H1 (cell line): ENCODE measurements at regions not wholly inside any gene's neighbourhood (a gene's known extent, or its start where the extent isn't known, plus 50 kb on each side); places are given as distances from the start of the nearest gene placed in this dataset.

Experiments used
- CTCF ChIA-PET: fragments of 300-600 bp; sonication (Branson Sonifier 250); formaldehyde crosslinking; loops from one replicate; lab custom pipeline; 2021; ENCODE audit not compliant: partially characterized antibody; lab: Charles Lee
- POLR2A ChIA-PET: fragments of 300-600 bp; sonication (Branson Sonifier 250); formaldehyde crosslinking; loops from one replicate; lab custom pipeline; 2021; ENCODE audit warnings: inconsistent platforms; ENCODE audit not compliant: partially characterized antibody; lab: Charles Lee
- DNase-seq, 2 experiments: peaks; one replicate each; pipeline versions ENCODE4 v3.0.0 to v3.0.0-alpha.2; 2010 to 2022; ENCODE audit warnings: low spot score in 2 of 2, low read depth in 1 of 2, mixed read lengths in 1 of 2
- FAIRE-seq: peaks from 2 replicates; lab custom pipeline; 2011; peaks lifted over from hg19 to GRCh38; lab: Jason Lieb, UNC
- H2AFZ ChIP-seq: 2 replicates; pipeline ENCODE4 v1.8.1; 2012; ENCODE audit warnings: low read length, inconsistent platforms
- H2AK5ac ChIP-seq: 2 replicates; pipeline ENCODE4 v1.6.1; 2013; ENCODE audit warnings: low read depth, low read length
- H2BK120ac ChIP-seq: replicated peaks from 2 replicates; pipeline ENCODE3; 2013; ENCODE audit warnings: low read depth, low read length, inconsistent platforms
- H2BK12ac ChIP-seq: 2 replicates; pipeline ENCODE4 v1.6.1; 2013; ENCODE audit warnings: low read depth, low read length
- H2BK15ac ChIP-seq: 2 replicates; pipeline ENCODE4 v1.6.1; 2013; ENCODE audit warnings: low read length
- H2BK20ac ChIP-seq: 2 replicates; pipeline ENCODE4 v1.6.1; 2013; ENCODE audit warnings: low read length
- H2BK5ac ChIP-seq: 2 replicates; pipeline ENCODE4 v1.6.1; 2013; ENCODE audit warnings: low read depth, low read length
- H3K14ac ChIP-seq: 2 replicates; pipeline ENCODE4 v1.6.1; 2013; ENCODE audit warnings: inconsistent platforms; ENCODE audit not compliant: insufficient read length
- H3K18ac ChIP-seq: 2 replicates; pipeline ENCODE4 v1.6.1; 2013; ENCODE audit warnings: low read length; ENCODE audit errors: extremely low read depth
- H3K23ac ChIP-seq: 2 replicates; pipeline ENCODE4 v1.6.1; 2013; ENCODE audit warnings: inconsistent platforms; ENCODE audit not compliant: insufficient read length
- H3K23me2 ChIP-seq: 2 replicates; pipeline ENCODE4 v1.6.1; 2013; ENCODE audit warnings: low read depth, low read length
- H3K27ac ChIP-seq: 2 replicates; pipeline ENCODE4 v1.6.1; 2011; ENCODE audit warnings: low read depth, low read length, inconsistent platforms
- H3K27me3 ChIP-seq, 4 experiments: replicated peaks in 1 of 4; 1 replicate in 1 of 4; 2 replicates in 3 of 4; pipeline versions ENCODE4 v1.6.1 to v1.8.1; 2011 to 2013; ENCODE audit warnings: low read length in 3 of 4, mild to moderate bottlenecking in 3 of 4, inconsistent platforms in 2 of 4, mixed read lengths in 2 of 4, moderate library complexity in 1 of 4; ENCODE audit not compliant: control insufficient read depth in 3 of 4, insufficient read depth in 3 of 4; ENCODE audit errors: extremely low read depth in 1 of 4
- H3K36me3 ChIP-seq, 4 experiments: 2 replicates each; pipeline versions ENCODE4 v1.6.1 to v1.8.1; 2011 to 2013; ENCODE audit warnings: mild to moderate bottlenecking in 4 of 4, low read length in 3 of 4, moderate library complexity in 2 of 4, control low read depth in 1 of 4, inconsistent platforms in 1 of 4; ENCODE audit not compliant: insufficient read depth in 4 of 4, control insufficient read depth in 2 of 4
- H3K4ac ChIP-seq: replicated peaks from 2 replicates; pipeline ENCODE3; 2013; ENCODE audit warnings: low read length, low read depth, mixed read lengths, inconsistent platforms; ENCODE audit not compliant: insufficient read length
- H3K4me1 ChIP-seq, 4 experiments: replicated peaks in 1 of 4; 1 replicate in 1 of 4; 2 replicates in 3 of 4; pipeline versions ENCODE4 v1.6.1 to v1.8.1; 2011 to 2013; ENCODE audit warnings: low read length in 3 of 4, inconsistent platforms in 2 of 4, mixed read lengths in 1 of 4; ENCODE audit not compliant: insufficient read depth in 4 of 4, control insufficient read depth in 3 of 4
- H3K4me2 ChIP-seq, 2 experiments: 2 replicates each; pipeline versions ENCODE4 v1.6.1 to v1.8.1; 2011 to 2013; ENCODE audit warnings: low read depth in 2 of 2, low read length in 2 of 2, control low read depth in 1 of 2, inconsistent platforms in 1 of 2, mild to moderate bottlenecking in 1 of 2; ENCODE audit not compliant: insufficient read depth in 1 of 2
- H3K4me3 ChIP-seq, 4 experiments: fragments of 200-600, 300-600 bp in 1 of 4; sonication (generic), shearing (Covaris generic), sonication (Bioruptor Twin) in 1 of 4; 2 replicates each; pipeline versions ENCODE4 v1.5.1 to v1.8.1; 2011 to 2016; ENCODE audit warnings: low read length in 4 of 4, low read depth in 3 of 4, control low read depth in 2 of 4, inconsistent platforms in 2 of 4, mild to moderate bottlenecking in 2 of 4, mixed read lengths in 1 of 4, moderate library complexity in 1 of 4; ENCODE audit not compliant: insufficient read depth in 2 of 4; ENCODE audit errors: extremely low read depth in 1 of 4
- H3K56ac ChIP-seq: replicated peaks from 2 replicates; pipeline ENCODE3; 2013; ENCODE audit warnings: low read depth, mild to moderate bottlenecking, mixed read lengths, low read length, inconsistent platforms; ENCODE audit not compliant: insufficient read length
- H3K79me1 ChIP-seq: 2 replicates; pipeline ENCODE4 v1.6.1; 2013; ENCODE audit warnings: low read depth, low read length, control low read depth
- H3K79me2 ChIP-seq, 2 experiments: 2 replicates each; pipeline versions ENCODE4 v1.6.1 to v1.8.1; 2012 to 2013; ENCODE audit warnings: low read length in 2 of 2, mild to moderate bottlenecking in 2 of 2, inconsistent platforms in 1 of 2; ENCODE audit not compliant: insufficient read depth in 2 of 2, control insufficient read depth in 1 of 2
- H3K9ac ChIP-seq, 4 experiments: replicated peaks in 1 of 4; 1 replicate in 1 of 4; 2 replicates in 3 of 4; pipeline versions ENCODE4 v1.6.1 to v1.8.1; 2011 to 2013; ENCODE audit warnings: low read depth in 3 of 4, low read length in 3 of 4, control low read depth in 2 of 4, mild to moderate bottlenecking in 2 of 4, moderate library complexity in 2 of 4, inconsistent platforms in 1 of 4; ENCODE audit errors: extremely low read depth in 1 of 4
- H3K9me3 ChIP-seq, 2 experiments: 2 replicates each; pipeline versions ENCODE4 v1.6.1 to v1.8.1; 2012 to 2013; ENCODE audit warnings: mild to moderate bottlenecking in 2 of 2, moderate library complexity in 2 of 2, control low read depth in 1 of 2, inconsistent platforms in 1 of 2, low read depth in 1 of 2, low read length in 1 of 2, mixed read lengths in 1 of 2; ENCODE audit not compliant: insufficient read depth in 2 of 2
- H4K20me1 ChIP-seq, 2 experiments: replicated peaks in 1 of 2; 2 replicates each; pipeline versions ENCODE3 to v1.8.1; 2011 to 2013; ENCODE audit warnings: inconsistent platforms in 2 of 2, low read length in 2 of 2, mild to moderate bottlenecking in 1 of 2; ENCODE audit not compliant: insufficient read depth in 2 of 2, control insufficient read depth in 1 of 2
- H4K5ac ChIP-seq: 2 replicates; pipeline ENCODE4 v1.6.1; 2013; ENCODE audit warnings: low read length, low read depth, mixed read lengths, inconsistent platforms; ENCODE audit not compliant: insufficient read length
- H4K8ac ChIP-seq: 2 replicates; pipeline ENCODE4 v1.8.0; 2013; ENCODE audit warnings: mild to moderate bottlenecking, moderate library complexity, low read length, inconsistent platforms; ENCODE audit not compliant: insufficient read depth; ENCODE audit errors: extremely low read depth
- H4K91ac ChIP-seq: replicated peaks from 2 replicates; pipeline ENCODE3; 2013; ENCODE audit warnings: low read length, mixed read lengths, inconsistent platforms; ENCODE audit not compliant: insufficient read length
- BCL11A ChIP-seq, 2 experiments: IDR thresholded peaks; one replicate each; pipeline ENCODE4 v1.6.1; 2011; ENCODE audit warnings: low read depth in 2 of 2, low read length in 2 of 2, mild to moderate bottlenecking in 2 of 2
- CEBPB ChIP-seq: IDR thresholded peaks from 2 replicates; pipeline ENCODE4 v1.6.1; 2012; ENCODE audit warnings: low read depth, low read length
- CHD2 ChIP-seq: IDR thresholded peaks from 2 replicates; pipeline ENCODE4 v1.6.1; 2012; ENCODE audit warnings: low read length, improper control_type of control experiment
- KDM1A ChIP-seq: fragments of 200-600, 300-600 bp; sonication (generic); IDR thresholded peaks from 2 replicates; pipeline ENCODE4 v1.7.1; 2016; ENCODE audit warnings: mild to moderate bottlenecking, low read length, borderline replicate concordance
- POLR2AphosphoS5 ChIP-seq: IDR thresholded peaks from 2 replicates; pipeline ENCODE4 v1.6.1; 2011; ENCODE audit warnings: low read depth, low read length
- POU5F1 ChIP-seq: IDR thresholded peaks from 2 replicates; pipeline ENCODE4 v1.6.1; 2011; ENCODE audit warnings: low read depth, mild to moderate bottlenecking, low read length, moderate library complexity
- RAD21 ChIP-seq, 2 experiments: IDR thresholded peaks in 1 of 2; conservative IDR thresholded peaks in 1 of 2; 2 replicates each; pipeline ENCODE4 v1.6.1; 2011; ENCODE audit warnings: low read depth in 2 of 2, low read length in 2 of 2, improper control_type of control experiment in 1 of 2, inconsistent platforms in 1 of 2, mild to moderate bottlenecking in 1 of 2, moderate library complexity in 1 of 2
- RXRA ChIP-seq: IDR thresholded peaks from 2 replicates; pipeline ENCODE4 v1.6.1; 2011; ENCODE audit warnings: low read depth, mild to moderate bottlenecking, low read length, moderate library complexity; ENCODE audit not compliant: insufficient read depth
- SRF ChIP-seq: IDR thresholded peaks from 2 replicates; pipeline ENCODE4 v1.6.1; 2011; ENCODE audit warnings: mild to moderate bottlenecking, low read depth, low read length, moderate library complexity
- TAF1 ChIP-seq: IDR thresholded peaks from 2 replicates; pipeline ENCODE4 v1.6.1; 2011; ENCODE audit warnings: mild to moderate bottlenecking, low read depth, low read length
- WGBS, 2 experiments: shearing (Covaris generic) in 1 of 2; methylation state at CpG; one replicate each; pipeline versions ENCODE4 v1.1.6 to v1.1.7; 2013 to 2015; ENCODE audit warnings: low lambda C conversion rate in 2 of 2, mixed read lengths in 2 of 2, inconsistent platforms in 1 of 2, low coverage in 1 of 2, missing lambda C conversion rate in 1 of 2; ENCODE audit not compliant: insufficient replicate concordance in 2 of 2, insufficient coverage in 1 of 2, insufficient read length in 1 of 2; ENCODE audit errors: extremely low coverage in 1 of 2, missing lambda C conversion rate in 1 of 2; 5-methylcytosine and 5-hydroxymethylcytosine counted together
- TF ChIP-seq, protein P1 (sequence below): IDR thresholded peaks from 2 replicates; pipeline ENCODE4 v1.6.1; 2012; ENCODE audit warnings: inconsistent platforms

DNA sequence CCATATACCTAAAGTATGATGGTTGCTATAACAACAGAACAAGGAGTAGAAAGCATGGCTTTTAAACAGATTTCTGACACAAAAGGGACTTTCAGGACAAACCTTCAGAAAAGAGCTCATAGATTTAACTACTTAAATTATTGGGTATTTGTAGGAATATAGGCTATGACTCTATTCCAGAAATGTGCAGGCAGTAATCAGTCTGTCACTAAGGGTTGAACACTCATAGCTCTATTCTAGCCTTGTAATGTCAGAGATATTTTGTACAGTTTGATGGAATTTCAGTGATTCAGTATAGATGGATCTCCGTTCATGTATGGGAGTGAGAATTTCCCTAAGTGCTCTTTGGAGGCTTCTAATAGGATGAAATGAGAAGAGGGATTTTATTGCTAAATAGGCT lies 82.8 kb downstream of the EXTL2 start:
- Histone ChIP-seq H3K27ac (no peak overlapping the region), H3K23me2 (no peaks in the 10 kb centered on the region), H3K56ac (no peak overlapping the region), H2BK12ac (no peak overlapping the region), H2BK5ac (no peak overlapping the region), H4K91ac (no peak overlapping the region), H3K4ac (no peak overlapping the region), H3K27me3 (no peaks in the 10 kb centered on the region), H4K5ac (no peak overlapping the region), H3K79me1 (no peaks in the 10 kb centered on the region), H3K4me1 (no peaks in the 10 kb centered on the region), H4K20me1 (no peaks in the 10 kb centered on the region), H3K4me2 (no peak overlapping the region), H3K14ac (no peak overlapping the region), H2BK120ac (no peak overlapping the region), H3K9ac (no peak overlapping the region), H3K18ac (no peak overlapping the region), H2AFZ (no peak overlapping the region), H3K4me3 (no peak overlapping the region), H2BK20ac (no peak overlapping the region), H3K36me3 (no peaks in the 10 kb centered on the region), H3K23ac (no peak overlapping the region), H3K9me3 (no peaks in the 10 kb centered on the region), H4K8ac (no peak overlapping the region), H3K79me2 (no peaks in the 10 kb centered on the region), H2BK15ac (no peak overlapping the region), H2AK5ac (no peak overlapping the region)
- CTCF ChIA-PET = interaction anchor here (0.6 to 2.2 kb wide), 4 partner anchors 9 to 1821 kb away, joined by 3 to 10 read pairs (median 6); no protein-coding TSS in a partner anchor
- no peak for DNase-seq
- WGBS, 2 experiments = 96% methylated on average over 1 of the region's 1 CpG; no CpG with 5 or more reads in 1 of the 2 experiments
- no peak for FAIRE-seq
- POLR2A ChIA-PET = no interaction called here
- TF ChIP-seq BCL11A (IDR thresholded peaks at IDR 0.05; ENCODE audit: low read depth in 2 of 2, low read length in 2 of 2) (no peak), POU5F1 (no peak), CEBPB (no peak), TAF1 (no peak), RXRA (no peak), POLR2AphosphoS5 (no peak), SRF (no peak), CHD2 (no peak), RAD21 (IDR thresholded peaks at IDR 0.05 in 1 of 2, conservative IDR thresholded peaks at IDR 0.05 in 1 of 2; ENCODE audit: low read depth in 2 of 2, low read length in 2 of 2) (no peak), KDM1A (no peak)
- TF ChIP-seq, protein P1, sequence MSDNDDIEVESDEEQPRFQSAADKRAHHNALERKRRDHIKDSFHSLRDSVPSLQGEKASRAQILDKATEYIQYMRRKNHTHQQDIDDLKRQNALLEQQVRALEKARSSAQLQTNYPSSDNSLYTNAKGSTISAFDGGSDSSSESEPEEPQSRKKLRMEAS = no peak
